HG03135 (cell line): ENCODE measurements at regions not wholly inside any gene's neighbourhood (a gene's known extent, or its start where the extent isn't known, plus 50 kb on each side); places are given as distances from the start of the nearest gene placed in this dataset.

ENCODE experiments used
- ATAC-seq: cut with Tn5 transposase; IDR thresholded peaks from one replicate; pipeline ENCODE4 v1.9.1; 2021; ENCODE audit warnings: mild to moderate bottlenecking, moderate library complexity; ENCODE audit not compliant: unreplicated experiment

- ATAC-seq: no peak
These were observed 91.6 kb downstream of the TTC32 start for GRCh38 chr2:19810148-19810547.

- no peak for ATAC-seq
These were observed 92.6 kb downstream of the TTC32 start for GRCh38 chr2:19809206-19809605.

GRCh38 chr2:19807866-19808265 is 93.9 kb downstream of the TTC32 start:
- ATAC-seq: no peak

- no peak for ATAC-seq
These were observed 94.4 kb downstream of the TTC32 start for GRCh38 chr2:19807346-19807745.

GRCh38 chr2:19806591-19806990 is 95.2 kb downstream of the TTC32 start:
- no peak for ATAC-seq

GRCh38 chr2:19806131-19806530 is 95.7 kb downstream of the TTC32 start:
- ATAC-seq: no peak

GRCh38 chr2:19805266-19805665 is 96.5 kb downstream of the TTC32 start:
- ATAC-seq: no peak

- ATAC-seq: no peak
These were observed 97.0 kb downstream of the TTC32 start for GRCh38 chr2:19804639-19805260.

- no peak for ATAC-seq
These were observed 99.5 kb downstream of the TTC32 start for GRCh38 chr2:19802086-19802841.

- no peak for ATAC-seq
These were observed 100.3 kb downstream of the TTC32 start for GRCh38 chr2:19801367-19802080.

- no peak for ATAC-seq
These were observed 101.0 kb downstream of the TTC32 start for GRCh38 chr2:19800796-19801195.

GRCh38 chr2:19799881-19800780 is 101.7 kb downstream of the TTC32 start:
- ATAC-seq: no peak

- ATAC-seq: no peak
These were observed 103.9 kb downstream of the TTC32 start for GRCh38 chr2:19797871-19798270.

- no peak for ATAC-seq
These were observed 104.5 kb downstream of the TTC32 start for GRCh38 chr2:19797243-19797810.

GRCh38 chr2:19796035-19796695 is 105.6 kb downstream of the TTC32 start:
- no peak for ATAC-seq

- ATAC-seq: no peak
These were observed 108.5 kb downstream of the TTC32 start for GRCh38 chr2:19793132-19793750.

GRCh38 chr2:19790291-19790690 is 111.5 kb downstream of the TTC32 start:
- no peak for ATAC-seq

- ATAC-seq: no peak
These were observed 114.6 kb downstream of the TTC32 start for GRCh38 chr2:19787134-19787533.

GRCh38 chr2:19786408-19787058 is 115.2 kb downstream of the TTC32 start:
- no peak for ATAC-seq
